ENCODE measurements at regions not wholly inside any gene's neighbourhood (a gene's known extent, or its start where the extent isn't known, plus 50 kb on each side); places are given as distances from the start of the nearest gene placed in this dataset.
A peak's percentile ranks its signal among the peaks of the same experiment; 100 is the strongest.

DNA sequence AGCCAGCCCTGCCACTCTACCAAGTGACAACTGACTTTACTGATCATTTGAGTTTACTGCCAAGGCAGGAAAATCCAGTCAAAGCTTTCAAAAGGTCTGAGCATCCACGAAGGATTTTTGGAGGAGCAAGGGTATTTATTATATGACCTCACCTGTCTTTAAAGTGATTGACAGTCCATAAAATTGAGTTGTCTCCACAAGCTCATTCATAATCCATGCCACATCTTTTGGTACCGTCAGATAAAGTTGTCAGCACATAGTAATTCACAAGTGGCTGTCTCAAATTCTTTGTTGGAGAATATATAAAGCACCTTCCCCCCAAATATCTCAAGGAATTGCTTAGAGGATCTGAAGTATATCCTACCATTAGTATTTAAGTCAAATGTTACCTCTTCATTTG is 240.5 kb downstream of the METTL4 start:
- DNase-seq (ENCODE audit: low spot score) (no peak), ATAC-seq (ENCODE audit: low read depth) (no peak)
- Histone ChIP-seq H3K27me3 (ENCODE audit: insufficient read depth, poor library complexity, severe bottlenecking) (no peaks in the 10 kb centered on the region), H3K9me3 (ENCODE audit: severe bottlenecking) (no peaks in the 10 kb centered on the region), H3K36me3 (ENCODE audit: low read depth) (no peaks in the 10 kb centered on the region), H3K4me3 (ENCODE audit: severe bottlenecking) (no peak overlapping the region), H3K27ac (ENCODE audit: poor library complexity, severe bottlenecking) (no peak overlapping the region), H3K4me1 (ENCODE audit: insufficient read depth, poor library complexity, severe bottlenecking) (no peaks in the 10 kb centered on the region)
- TF ChIP-seq, protein P1, sequence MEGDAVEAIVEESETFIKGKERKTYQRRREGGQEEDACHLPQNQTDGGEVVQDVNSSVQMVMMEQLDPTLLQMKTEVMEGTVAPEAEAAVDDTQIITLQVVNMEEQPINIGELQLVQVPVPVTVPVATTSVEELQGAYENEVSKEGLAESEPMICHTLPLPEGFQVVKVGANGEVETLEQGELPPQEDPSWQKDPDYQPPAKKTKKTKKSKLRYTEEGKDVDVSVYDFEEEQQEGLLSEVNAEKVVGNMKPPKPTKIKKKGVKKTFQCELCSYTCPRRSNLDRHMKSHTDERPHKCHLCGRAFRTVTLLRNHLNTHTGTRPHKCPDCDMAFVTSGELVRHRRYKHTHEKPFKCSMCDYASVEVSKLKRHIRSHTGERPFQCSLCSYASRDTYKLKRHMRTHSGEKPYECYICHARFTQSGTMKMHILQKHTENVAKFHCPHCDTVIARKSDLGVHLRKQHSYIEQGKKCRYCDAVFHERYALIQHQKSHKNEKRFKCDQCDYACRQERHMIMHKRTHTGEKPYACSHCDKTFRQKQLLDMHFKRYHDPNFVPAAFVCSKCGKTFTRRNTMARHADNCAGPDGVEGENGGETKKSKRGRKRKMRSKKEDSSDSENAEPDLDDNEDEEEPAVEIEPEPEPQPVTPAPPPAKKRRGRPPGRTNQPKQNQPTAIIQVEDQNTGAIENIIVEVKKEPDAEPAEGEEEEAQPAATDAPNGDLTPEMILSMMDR (IDR thresholded peaks at IDR 0.05; ENCODE audit: poor library complexity, severe bottlenecking) = no peak

DNA sequence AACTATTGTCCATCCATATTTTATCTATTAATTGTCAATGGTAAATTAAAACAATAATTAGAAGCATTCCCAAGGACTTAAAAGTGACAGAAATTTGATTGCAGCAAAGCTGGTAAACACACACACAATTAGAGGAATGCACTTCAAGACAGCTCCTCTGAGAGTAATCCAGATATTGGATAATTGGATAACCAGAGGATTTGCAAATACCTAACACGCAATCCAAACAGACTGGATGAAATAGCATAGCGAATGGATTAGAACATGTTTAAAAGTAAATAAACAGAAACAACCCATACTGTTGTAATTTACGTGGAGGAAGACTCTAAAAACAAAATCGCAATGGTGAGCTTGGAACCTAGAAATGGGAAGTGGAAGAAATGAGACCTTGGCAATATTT is 239.8 kb downstream of the METTL4 start:
- TF ChIP-seq, protein P1 (IDR thresholded peaks at IDR 0.05; ENCODE audit: poor library complexity, severe bottlenecking) = no peak
- Histone ChIP-seq H3K9me3 (ENCODE audit: severe bottlenecking) (no peaks in the 10 kb centered on the region), H3K4me3 (ENCODE audit: severe bottlenecking) (no peak overlapping the region), H3K27ac (ENCODE audit: poor library complexity, severe bottlenecking) (no peak overlapping the region), H3K36me3 (ENCODE audit: low read depth) (no peaks in the 10 kb centered on the region), H3K27me3 (ENCODE audit: insufficient read depth, poor library complexity, severe bottlenecking) (no peaks in the 10 kb centered on the region), H3K4me1 (ENCODE audit: insufficient read depth, poor library complexity, severe bottlenecking) (no peaks in the 10 kb centered on the region)
- DNase-seq (ENCODE audit: low spot score) (no peak), ATAC-seq (ENCODE audit: low read depth) (no peak)

DNA sequence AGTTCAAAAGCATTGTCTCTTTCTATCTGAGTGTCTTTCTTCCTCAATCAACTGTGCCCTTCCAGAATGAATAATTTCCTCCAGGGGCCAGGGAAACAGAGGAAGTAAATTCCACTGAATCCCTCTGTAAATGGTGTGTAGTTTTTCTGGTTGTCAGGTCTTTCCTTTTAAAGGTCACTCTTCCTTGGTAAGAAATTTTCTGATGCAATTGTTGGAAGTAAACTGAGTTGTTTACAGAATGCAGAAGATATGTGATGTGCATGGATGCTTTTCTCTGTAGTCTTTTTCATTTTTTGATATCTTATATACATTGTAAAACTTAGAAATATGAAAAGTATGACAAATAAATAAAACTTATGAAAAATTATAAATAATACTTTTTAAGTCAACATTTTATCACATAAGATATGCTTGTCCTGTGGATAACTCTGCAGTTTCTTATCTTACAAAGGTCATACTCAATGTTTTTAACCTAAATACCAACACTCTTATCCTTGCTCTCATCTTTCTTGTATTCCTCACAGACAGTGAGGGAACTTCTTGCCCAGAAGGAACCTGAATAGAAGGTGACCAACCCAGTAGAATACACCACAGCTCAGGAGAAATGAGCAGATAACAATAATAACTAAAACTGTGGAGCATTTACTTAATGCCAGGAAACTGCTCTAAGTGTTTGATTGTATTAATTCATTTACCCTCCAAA is 234.5 kb downstream of the METTL4 start:
- H3K27me3 ChIP-seq (ENCODE audit: insufficient read depth, poor library complexity, severe bottlenecking) = no peaks in the 10 kb centered on the region
- H3K36me3 ChIP-seq (ENCODE audit: low read depth) = no peaks in the 10 kb centered on the region
- H3K27ac ChIP-seq (ENCODE audit: poor library complexity, severe bottlenecking) = no peak overlapping the region
- no peak overlapping the region for H3K4me3 ChIP-seq (ENCODE audit: severe bottlenecking)
- H3K4me1 ChIP-seq (ENCODE audit: insufficient read depth, poor library complexity, severe bottlenecking) = no peaks in the 10 kb centered on the region
- TF ChIP-seq, protein P1 (IDR thresholded peaks at IDR 0.05; ENCODE audit: poor library complexity, severe bottlenecking) = no peak
- H3K9me3 ChIP-seq (ENCODE audit: severe bottlenecking) = no peaks in the 10 kb centered on the region
- ATAC-seq (ENCODE audit: low read depth) = no peak
- DNase-seq (ENCODE audit: low spot score) = no peak

DNA sequence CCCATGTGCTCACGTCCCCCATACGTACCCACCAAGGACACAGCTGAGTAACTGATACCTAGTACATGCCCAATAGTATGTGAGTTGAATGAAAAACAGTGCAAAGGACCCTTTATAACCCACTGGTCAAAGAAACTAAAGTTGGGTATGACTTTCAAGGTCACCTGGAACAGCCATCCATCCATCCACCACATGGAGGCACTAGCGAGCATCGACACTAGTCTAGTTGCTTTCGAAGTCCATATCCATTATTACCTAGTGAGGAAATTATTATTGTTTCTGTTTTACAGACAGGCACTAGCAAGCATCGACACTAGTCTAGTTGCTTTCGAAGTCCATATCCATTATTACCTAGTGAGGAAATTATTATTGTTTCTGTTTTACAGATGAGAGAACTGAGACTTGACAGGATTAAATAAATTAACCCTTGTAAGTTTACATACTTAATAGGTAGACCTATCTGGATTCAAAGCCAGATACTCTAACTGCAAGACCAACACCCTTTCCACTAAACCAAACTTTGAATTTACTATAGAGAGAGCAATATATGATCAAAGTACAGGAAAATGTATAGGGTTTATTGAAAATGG is 233.7 kb downstream of the METTL4 start:
- no peaks in the 10 kb centered on the region for H3K27me3 ChIP-seq (ENCODE audit: insufficient read depth, poor library complexity, severe bottlenecking)
- no peaks in the 10 kb centered on the region; the same call in 1 of the 2 replicates for H3K36me3 ChIP-seq (ENCODE audit: low read depth)
- ATAC-seq (ENCODE audit: low read depth) (no peak), DNase-seq (ENCODE audit: low spot score) (no peak)
- TF ChIP-seq, protein P1 (IDR thresholded peaks at IDR 0.05; ENCODE audit: poor library complexity, severe bottlenecking) = peak; percentile 41
- no peak overlapping the region for H3K27ac ChIP-seq (ENCODE audit: poor library complexity, severe bottlenecking)
- no peak overlapping the region for H3K4me3 ChIP-seq (ENCODE audit: severe bottlenecking)
- no peaks in the 10 kb centered on the region for H3K4me1 ChIP-seq (ENCODE audit: insufficient read depth, poor library complexity, severe bottlenecking)
- H3K9me3 ChIP-seq (ENCODE audit: severe bottlenecking) = no peaks in the 10 kb centered on the region

DNA sequence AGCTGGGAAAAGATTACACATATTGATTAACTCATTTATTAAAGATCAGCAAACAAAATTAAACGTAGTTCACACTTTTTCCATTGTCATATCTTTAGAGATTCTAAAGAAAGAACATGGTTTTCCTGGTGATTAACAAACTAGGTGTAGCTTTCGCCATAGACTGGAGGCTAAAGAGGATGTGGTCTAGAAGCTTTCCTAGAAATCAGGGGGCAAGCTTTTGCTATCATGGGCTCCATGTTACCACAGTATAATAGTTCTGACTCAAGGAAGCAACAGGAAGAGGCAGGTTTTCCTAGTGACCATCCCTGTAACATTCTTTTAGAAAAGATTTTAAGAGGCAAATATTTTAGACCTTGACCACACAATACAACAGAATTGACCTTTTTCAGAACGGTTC is 232.7 kb downstream of the METTL4 start:
- H3K27ac ChIP-seq (ENCODE audit: poor library complexity, severe bottlenecking) = no peak overlapping the region
- no peaks in the 10 kb centered on the region for H3K9me3 ChIP-seq (ENCODE audit: severe bottlenecking)
- H3K4me1 ChIP-seq (ENCODE audit: insufficient read depth, poor library complexity, severe bottlenecking) = no peaks in the 10 kb centered on the region
- TF ChIP-seq, protein P1 (IDR thresholded peaks at IDR 0.05; ENCODE audit: poor library complexity, severe bottlenecking) = no peak
- no peaks in the 10 kb centered on the region; the same call in 1 of the 2 replicates for H3K36me3 ChIP-seq (ENCODE audit: low read depth)
- no peak overlapping the region for H3K4me3 ChIP-seq (ENCODE audit: severe bottlenecking)
- ATAC-seq (ENCODE audit: low read depth) (no peak), DNase-seq (ENCODE audit: low spot score) (no peak)
- no peaks in the 10 kb centered on the region for H3K27me3 ChIP-seq (ENCODE audit: insufficient read depth, poor library complexity, severe bottlenecking)
